CD4-positive, alpha-beta T cell treated with Interleukin-4 for 1 hour (primary cell): ENCODE measurements at regions not wholly inside any gene's neighbourhood (a gene's known extent, or its start where the extent isn't known, plus 50 kb on each side); places are given as distances from the start of the nearest gene placed in this dataset.

Experiments used
- DNase-seq, 2 donors: peaks; one replicate each; pipeline ENCODE4 v3.0.0-alpha.2; 2020 to 2022

GRCh38 chr6:28848756-28849155 lies 75.0 kb downstream of the TRIM27 start:
- peak; percentile 59 to 69 for DNase-seq
